Testis (tissue), 2 donors: ENCODE measurements at regions not wholly inside any gene's neighbourhood (a gene's known extent, or its start where the extent isn't known, plus 50 kb on each side); places are given as distances from the start of the nearest gene placed in this dataset.

Experiments
- microRNA counts, 2 donors: library from miRNA; unstranded; fragments of <30 nt; microRNA quantifications; one replicate each; lab custom pipeline; 2016
- microRNA-seq, 2 donors: library from miRNA; unstranded; fragments of <30 nt; microRNA quantifications; one replicate each; pipeline ENCODE4, GENCODE V29; 2016; ENCODE audit warnings: borderline number of aligned reads in 2 of 2, borderline replicate concordance in 1 of 2
- small RNA-seq, 2 donors: library from RNA; depleted of rRNA; stranded (forward); fragments of <200 nt; gene quantifications; one replicate each; pipeline ENCODE3, GENCODE V24; 2016

MicroRNA genes in the stretch of these regions (microRNA counts, 767-probe panel; counts per million panel counts)
- 0 to 152 counts per million in 2 donors for microRNA hsa-miR-221-3p (lab: Ali Mortazavi, UCI)
- microRNA hsa-miR-222-3p (lab: Ali Mortazavi, UCI), result 5,539 to 6,082 counts per million in 2 donors

Small RNAs in the stretch of these regions (microRNA-seq; reads per million reads assigned to microRNA genes)
- gene MIR221 (1,046 to 1,212 reads per million in 2 donors), gene MIR222 (376 to 384 reads per million in 2 donors)

Small RNAs in the stretch of these regions (small RNA-seq; reads per million reads assigned to genes)
- gene MIR221, result 4.8 to 7.6 reads per million in 2 donors
- 29.9 to 36.8 reads per million in 2 donors for gene MIR222
- gene RF00017, result 0 reads per million in 2 donors
- gene RF00591, result 0 reads per million in 2 donors
